PC-9 (cell line): ENCODE measurements at regions not wholly inside any gene's neighbourhood (a gene's known extent, or its start where the extent isn't known, plus 50 kb on each side); places are given as distances from the start of the nearest gene placed in this dataset.

Source experiments
- CTCF ChIP-seq: fragments of 200-600 bp; sonication (generic); conservative IDR thresholded peaks from 2 replicates; pipeline ENCODE4 v1.6.1; 2017; ENCODE audit warnings: mixed run types, antibody characterized with exemption, mild to moderate bottlenecking, moderate library complexity
- EZH2 ChIP-seq: fragments of 200-600 bp; sonication (generic); IDR thresholded peaks from 2 replicates; pipeline ENCODE4 v1.8.0; 2017; ENCODE audit warnings: antibody characterized with exemption, low read depth

DNA sequence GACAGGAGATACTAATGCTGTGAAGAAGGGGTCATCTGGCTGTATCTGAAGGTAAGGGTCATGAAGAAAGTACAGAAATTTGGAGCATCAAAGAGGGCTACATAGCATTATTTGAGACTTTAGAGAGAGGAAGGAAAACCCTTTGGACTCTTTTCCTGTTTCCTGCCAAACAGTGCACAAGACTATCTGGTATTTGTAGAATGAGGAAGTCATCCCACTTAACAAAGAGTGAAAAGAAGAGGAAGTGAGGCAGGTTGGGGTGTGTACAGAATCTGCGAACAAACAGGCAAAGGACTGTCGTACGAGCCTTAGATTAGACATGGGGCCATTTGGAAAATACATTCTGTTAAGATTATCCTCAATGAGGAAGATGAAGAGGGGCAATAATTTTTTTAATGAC, 546.8 kb upstream of the EPHA6 start:
- TF ChIP-seq EZH2 (no peak), CTCF (no peak)
